IMR-90 (cell line): ENCODE measurements at regions not wholly inside any gene's neighbourhood (a gene's known extent, or its start where the extent isn't known, plus 50 kb on each side); places are given as distances from the start of the nearest gene placed in this dataset.

Experiments
- ATAC-seq: fragments of 200-7000 bp; cut with Tn5 transposase; 2 replicates; pipeline ENCODE4 v1.9.1; 2020; ENCODE audit warnings: low read depth, mild to moderate bottlenecking, moderate library complexity
- BruUV-seq: library from RNA; stranded (reverse); fragments of 400-500 nt; replicated peaks from 2 replicates; lab custom pipeline; 2021; lab: Mats Ljungman, UMichigan
- CTCF ChIA-PET: fragments of 300-600 bp; formaldehyde crosslinking; extraction: SDS; loops from one replicate; lab custom pipeline; 2021; ENCODE audit warnings: antibody characterized with exemption; lab: Yijun Ruan, JAX
- POLR2A ChIA-PET: fragments of 300-600 bp; sonication (Branson Sonifier 250); formaldehyde crosslinking; loops from one replicate; lab custom pipeline; 2022; ENCODE audit warnings: antibody characterized with exemption; ENCODE audit not compliant: unreplicated experiment; lab: Charles Lee
- DNase-seq: peaks from one replicate; pipeline ENCODE4 v3.0.0; 2013
- H2AFZ ChIP-seq: replicated peaks from 2 replicates; pipeline ENCODE3; 2013; ENCODE audit warnings: low read length, mild to moderate bottlenecking; ENCODE audit not compliant: poor library complexity
- H2AK5ac ChIP-seq: 2 replicates; pipeline ENCODE4 v1.6.1; 2013; ENCODE audit warnings: low read depth, low read length, inconsistent platforms
- H2AK9ac ChIP-seq: replicated peaks from 2 replicates; pipeline ENCODE3; 2013; ENCODE audit warnings: mild to moderate bottlenecking, low read depth, low read length, moderate library complexity; ENCODE audit not compliant: poor library complexity
- H2BK120ac ChIP-seq: 2 replicates; pipeline ENCODE4 v1.6.1; 2013; ENCODE audit warnings: low read depth, low read length, inconsistent platforms
- H2BK15ac ChIP-seq: 3 replicates; pipeline ENCODE4 v1.6.1; 2013; ENCODE audit warnings: low read depth, low read length, inconsistent platforms
- H2BK20ac ChIP-seq: 2 replicates; pipeline ENCODE4 v1.6.1; 2013; ENCODE audit warnings: low read depth, mild to moderate bottlenecking, inconsistent platforms, low read length, moderate library complexity
- H2BK5ac ChIP-seq: 2 replicates; pipeline ENCODE4 v1.6.1; 2013; ENCODE audit warnings: mild to moderate bottlenecking, low read depth, low read length, inconsistent platforms; ENCODE audit not compliant: poor library complexity, severe bottlenecking
- H3K14ac ChIP-seq: replicated peaks from 2 replicates; pipeline ENCODE4 v1.6.1; 2013; ENCODE audit warnings: low read depth, low read length, inconsistent platforms
- H3K18ac ChIP-seq: 2 replicates; pipeline ENCODE4 v1.6.1; 2013; ENCODE audit warnings: low read depth, low read length, control low read depth
- H3K23ac ChIP-seq: 2 replicates; pipeline ENCODE4 v1.6.1; 2013; ENCODE audit warnings: low read depth, low read length, inconsistent platforms
- H3K27ac ChIP-seq: 2 replicates; pipeline ENCODE4 v1.5.1; 2013; ENCODE audit warnings: mild to moderate bottlenecking, control low read depth, low read length; ENCODE audit not compliant: insufficient read depth
- H3K27me3 ChIP-seq: 2 replicates; pipeline ENCODE4 v1.6.1; 2013; ENCODE audit warnings: low read length; ENCODE audit not compliant: control insufficient read depth, insufficient read depth
- H3K36me3 ChIP-seq: 2 replicates; pipeline ENCODE4 v1.6.1; 2013; ENCODE audit warnings: low read length, mixed read lengths; ENCODE audit not compliant: control insufficient read depth, insufficient read depth
- H3K4ac ChIP-seq: 2 replicates; pipeline ENCODE4 v1.6.1; 2013; ENCODE audit warnings: low read depth, low read length, inconsistent platforms
- H3K4me1 ChIP-seq: 2 replicates; pipeline ENCODE4 v1.6.1; 2013; ENCODE audit warnings: low read length, mixed read lengths; ENCODE audit not compliant: control insufficient read depth, insufficient read depth
- H3K4me2 ChIP-seq: 2 replicates; pipeline ENCODE4 v1.6.1; 2013; ENCODE audit warnings: low read depth, mild to moderate bottlenecking, control low read depth, low read length, moderate library complexity
- H3K4me3 ChIP-seq: 2 replicates; pipeline ENCODE4 v1.5.1; 2013; ENCODE audit warnings: low read depth, mild to moderate bottlenecking, control low read depth, low read length, moderate library complexity; ENCODE audit not compliant: insufficient read depth
- H3K56ac ChIP-seq: 2 replicates; pipeline ENCODE4 v1.6.1; 2013; ENCODE audit warnings: low read length, inconsistent platforms; ENCODE audit not compliant: insufficient read depth; ENCODE audit errors: extremely low read depth
- H3K79me1 ChIP-seq, 2 experiments: 2 replicates each; pipeline ENCODE4 v1.6.1; 2013; ENCODE audit warnings: low read length in 2 of 2, inconsistent platforms in 1 of 2, low read depth in 1 of 2
- H3K9ac ChIP-seq: 2 replicates; pipeline ENCODE4 v1.6.1; 2013; ENCODE audit warnings: low read depth, low read length, control low read depth
- H3K9me1 ChIP-seq: 2 replicates; pipeline ENCODE4 v1.6.1; 2013; ENCODE audit warnings: low read length, inconsistent platforms; ENCODE audit not compliant: insufficient read depth
- H3K9me3 ChIP-seq: 2 replicates; pipeline ENCODE4 v1.6.1; 2013; ENCODE audit warnings: low read length; ENCODE audit not compliant: control insufficient read depth, insufficient read depth
- H4K20me1 ChIP-seq: 2 replicates; pipeline ENCODE4 v1.6.1; 2013; ENCODE audit warnings: low read length, inconsistent platforms; ENCODE audit not compliant: insufficient read depth
- H4K5ac ChIP-seq: 2 replicates; pipeline ENCODE4 v1.6.1; 2013; ENCODE audit warnings: mild to moderate bottlenecking, low read depth, low read length, control low read depth
- H4K8ac ChIP-seq, 2 experiments: 2 replicates each; pipeline ENCODE4 v1.6.1; 2013; ENCODE audit warnings: low read depth in 2 of 2, low read length in 2 of 2, control low read depth in 1 of 2, inconsistent platforms in 1 of 2
- H4K91ac ChIP-seq: 2 replicates; pipeline ENCODE4 v1.6.1; 2013; ENCODE audit warnings: low read depth, low read length, inconsistent platforms; ENCODE audit not compliant: insufficient read depth
- CEBPB ChIP-seq: IDR thresholded peaks from 2 replicates; pipeline ENCODE4 v1.6.1; 2012; ENCODE audit warnings: low read depth, low read length, improper control_type of control experiment
- FOS ChIP-seq: fragments of 150-350 bp; IDR thresholded peaks from 2 replicates; pipeline ENCODE4 v1.6.1; 2016; ENCODE audit warnings: low read depth, low read length
- MAZ ChIP-seq: IDR thresholded peaks from 2 replicates; pipeline ENCODE4 v1.6.1; 2012; ENCODE audit warnings: low read depth, mild to moderate bottlenecking, low read length, improper control_type of control experiment, moderate library complexity, borderline replicate concordance
- WGBS, 2 experiments: methylation state at CpG; one replicate each; pipeline versions ENCODE4 v1.1.5 to v1.1.7; 2013; ENCODE audit warnings: missing lambda C conversion rate in 2 of 2; ENCODE audit not compliant: insufficient read length in 1 of 2; ENCODE audit errors: extremely low coverage in 2 of 2; 5-methylcytosine and 5-hydroxymethylcytosine counted together
- dilution Hi-C: fragments of 300-500 bp; cut with HindIII; formaldehyde crosslinking; loops from one replicate; pipeline ENCODE4 v1.14.3; 2018; ENCODE audit warnings: low sequenced_read_pairs; ENCODE audit not compliant: unreplicated experiment
- in situ Hi-C: fragments of 300-500 bp; cut with MboI; formaldehyde crosslinking; loops from 3 replicates; pipeline ENCODE4 v1.14.3; 2019; ENCODE audit warnings: low sequenced_read_pairs, inconsistent platforms, mixed read lengths
- intact Hi-C: fragments of 100-400 bp; cut with micrococcal nuclease; formaldehyde crosslinking; loops from 2 replicates; pipeline ENCODE4 v1.10.0; 2022

DNA sequence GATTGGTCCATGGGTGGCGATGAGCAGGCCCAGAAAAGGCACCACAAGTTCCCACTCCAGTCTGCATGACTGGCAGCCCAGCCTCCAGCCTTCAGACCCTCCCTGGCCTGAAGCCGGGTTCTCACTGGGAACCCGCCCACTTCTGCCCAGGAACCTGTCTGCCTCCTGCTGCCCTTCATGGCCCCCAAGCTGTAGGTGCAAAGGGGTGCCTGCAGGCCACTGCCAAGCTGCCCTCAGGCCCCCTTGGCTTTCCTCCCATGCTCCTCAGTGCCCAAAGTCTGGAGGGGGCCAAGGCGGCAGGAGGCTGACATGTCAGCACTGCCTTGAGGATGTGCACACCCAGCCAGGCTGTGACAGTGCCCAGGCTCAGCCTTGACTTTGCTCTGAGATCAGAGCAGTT, 488.5 kb upstream of the THBS1 start:
- Histone ChIP-seq H2AFZ (no peak overlapping the region), H3K36me3 (no peaks in the 10 kb centered on the region), H3K79me1 (no peaks in the 10 kb centered on the region), H2BK15ac (no peak overlapping the region), H2AK9ac (no peak overlapping the region), H4K5ac (no peak overlapping the region), H3K4ac (no peak overlapping the region), H2BK20ac (no peak overlapping the region), H4K20me1 (no peaks in the 10 kb centered on the region), H2AK5ac (no peak overlapping the region), H3K9me1 (no peaks in the 10 kb centered on the region), H4K8ac (no peak overlapping the region), H3K27me3 (no peaks in the 10 kb centered on the region), H2BK5ac (no peak overlapping the region), H4K91ac (no peak overlapping the region), H3K27ac (no peak overlapping the region), H3K4me3 (no peak overlapping the region), H3K23ac (no peak overlapping the region), H3K56ac (no peak overlapping the region), H2BK120ac (no peak overlapping the region), H3K4me2 (no peak overlapping the region), H3K9ac (no peak overlapping the region), H3K4me1 (peaks cover 9% of the 10 kb centered on the region), H3K9me3 (no peaks in the 10 kb centered on the region), H3K18ac (no peak overlapping the region), H3K14ac (no peak overlapping the region)
- no peak for DNase-seq
- dilution Hi-C loops (no loop called here), intact Hi-C loops (no loop called here), in situ Hi-C loops (no loop called here)
- WGBS, 2 experiments = 95% methylated on average over 2 of the region's 4 CpGs; no CpG with 5 or more reads in 1 of the 2 experiments
- ChIA-PET POLR2A (no interaction called here), CTCF (no interaction called here)
- no peak for ATAC-seq
- TF ChIP-seq CEBPB = no peak
- TF ChIP-seq MAZ = no peak
- no peak for TF ChIP-seq FOS
- no TSS peak for BruUV-seq
